ENCODE measurements at regions not wholly inside any gene's neighbourhood (a gene's known extent, or its start where the extent isn't known, plus 50 kb on each side); places are given as distances from the start of the nearest gene placed in this dataset.

DNA sequence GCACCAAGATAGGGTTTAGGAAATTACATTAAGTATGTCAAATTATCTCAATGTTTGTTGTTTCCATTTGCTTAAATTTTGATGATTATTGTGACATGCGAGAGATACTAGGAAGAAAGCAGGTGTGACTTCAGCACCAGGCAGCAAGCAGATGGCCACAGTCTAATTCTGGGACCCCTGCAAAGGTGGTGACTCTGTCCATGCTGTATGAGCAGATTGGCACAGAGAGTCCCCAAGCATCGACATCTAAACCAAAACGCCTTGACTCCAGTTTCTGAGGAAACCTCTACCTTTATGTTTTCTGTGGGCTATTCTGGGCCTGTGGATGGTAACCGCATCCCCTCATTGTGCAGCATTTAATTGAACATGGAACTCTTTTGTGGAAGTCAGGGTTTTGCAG, 670.1 kb upstream of the TMEM132C start:
- Mint-ChIP-seq H3K9me3 (ENCODE audit: low read depth, unreplicated experiment) (peaks cover 28% of the 10 kb centered on the region), H3K4me3 (ENCODE audit: low read depth, unreplicated experiment) (no peak overlapping the region), H3K27me3 (ENCODE audit: unreplicated experiment) (no peaks in the 10 kb centered on the region), H3K4me1 (ENCODE audit: low read depth, unreplicated experiment) (no peaks in the 10 kb centered on the region), H3K27ac (ENCODE audit: unreplicated experiment) (no peak overlapping the region), H3K36me3 (ENCODE audit: insufficient read depth, unreplicated experiment) (no peaks in the 10 kb centered on the region)
- TF ChIP-seq CTCF (IDR thresholded peaks at IDR 0.05; ENCODE audit: unreplicated experiment): no peak
- CTCF ChIA-PET: no interaction called here
- intact Hi-C loops (cut with micrococcal nuclease; ENCODE audit: unreplicated experiment): no loop called here
- BruUV-seq (replicated peaks): no TSS peak
- DNase-seq: no peak

DNA sequence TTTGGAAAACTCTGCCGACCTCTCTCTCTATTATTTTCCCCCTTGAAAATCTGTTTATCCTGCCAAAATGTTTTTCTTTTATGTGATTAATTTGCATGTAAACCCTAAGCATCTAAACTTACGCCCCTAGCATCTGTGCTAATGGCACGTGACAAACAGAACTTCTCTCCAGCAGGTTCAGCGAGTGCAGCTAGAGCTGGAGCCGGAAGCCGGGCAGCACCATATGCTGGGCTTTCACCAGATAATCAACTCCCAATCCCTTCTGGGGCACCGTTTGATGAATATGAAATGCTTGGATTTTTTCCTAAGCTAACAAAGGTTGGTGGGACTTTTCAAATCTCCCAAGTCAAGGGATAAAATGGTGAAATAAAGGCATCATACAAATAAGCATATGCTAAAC, 667.5 kb upstream of the TMEM132C start:
- H3K27ac Mint-ChIP-seq (ENCODE audit: unreplicated experiment): no peak overlapping the region
- no peak for DNase-seq
- H3K4me1 Mint-ChIP-seq (ENCODE audit: low read depth, unreplicated experiment): no peaks in the 10 kb centered on the region
- H3K4me3 Mint-ChIP-seq (ENCODE audit: low read depth, unreplicated experiment): no peak overlapping the region
- no TSS peak for BruUV-seq (replicated peaks)
- intact Hi-C loops (cut with micrococcal nuclease; ENCODE audit: unreplicated experiment): no loop called here
- H3K9me3 Mint-ChIP-seq (ENCODE audit: low read depth, unreplicated experiment): peaks cover 15% of the 10 kb centered on the region
- no peak for TF ChIP-seq CTCF (IDR thresholded peaks at IDR 0.05; ENCODE audit: unreplicated experiment)
- H3K27me3 Mint-ChIP-seq (ENCODE audit: unreplicated experiment): no peaks in the 10 kb centered on the region
- no peaks in the 10 kb centered on the region for H3K36me3 Mint-ChIP-seq (ENCODE audit: insufficient read depth, unreplicated experiment)
- CTCF ChIA-PET: no interaction called here

DNA sequence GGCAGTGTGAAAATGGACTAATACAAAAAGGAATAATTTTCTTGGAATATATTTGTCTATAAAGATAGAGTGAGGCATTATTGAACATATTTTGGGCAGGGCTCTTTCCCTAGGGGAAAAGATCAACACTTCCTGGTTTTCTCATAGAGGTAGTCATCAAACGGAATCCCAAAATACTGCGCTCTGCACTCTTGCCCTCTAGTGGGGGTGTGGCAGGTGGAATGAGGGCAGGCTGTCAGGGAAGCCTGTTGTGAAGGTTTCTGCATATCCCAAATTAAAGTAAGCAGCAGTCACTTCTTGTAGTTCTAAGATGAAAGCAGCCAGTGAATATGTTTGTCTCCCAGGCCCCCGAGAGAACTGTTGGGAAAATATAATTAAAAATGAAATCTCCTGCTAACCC, 666.8 kb upstream of the TMEM132C start:
- no peaks in the 10 kb centered on the region for H3K36me3 Mint-ChIP-seq (ENCODE audit: insufficient read depth, unreplicated experiment)
- intact Hi-C loops (cut with micrococcal nuclease; ENCODE audit: unreplicated experiment): no loop called here
- DNase-seq: no peak
- no peak for TF ChIP-seq CTCF (IDR thresholded peaks at IDR 0.05; ENCODE audit: unreplicated experiment)
- H3K27ac Mint-ChIP-seq (ENCODE audit: unreplicated experiment): no peak overlapping the region
- no TSS peak for BruUV-seq (replicated peaks)
- H3K4me3 Mint-ChIP-seq (ENCODE audit: low read depth, unreplicated experiment): no peak overlapping the region
- H3K4me1 Mint-ChIP-seq (ENCODE audit: low read depth, unreplicated experiment): no peaks in the 10 kb centered on the region
- H3K27me3 Mint-ChIP-seq (ENCODE audit: unreplicated experiment): no peaks in the 10 kb centered on the region
- CTCF ChIA-PET: no interaction called here
- H3K9me3 Mint-ChIP-seq (ENCODE audit: low read depth, unreplicated experiment): peaks cover 15% of the 10 kb centered on the region

DNA sequence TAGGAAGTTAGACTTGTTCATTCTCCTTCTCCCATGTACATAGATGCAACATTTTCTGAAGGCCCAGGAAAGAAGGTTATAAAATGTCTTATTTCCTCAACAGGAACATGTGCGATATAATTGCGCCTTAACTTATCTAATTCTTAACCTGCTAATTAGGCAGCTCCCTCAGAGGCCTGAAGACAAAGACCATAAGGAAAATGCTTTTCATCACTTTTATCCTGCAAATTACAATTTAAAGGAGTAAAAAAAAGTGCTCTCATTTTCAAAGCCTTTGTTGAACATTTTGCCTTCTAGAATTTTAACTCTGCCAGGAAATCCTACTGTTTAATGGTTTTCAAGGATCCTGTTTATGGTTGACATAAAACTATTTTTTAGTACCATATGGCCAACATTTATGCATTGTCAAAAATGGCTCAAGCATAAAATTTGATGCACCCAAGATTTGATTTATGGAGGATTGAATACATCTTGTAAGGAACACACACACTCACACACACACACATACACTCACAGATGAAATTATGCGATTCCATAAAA, 660.4 kb upstream of the TMEM132C start:
- Mint-ChIP-seq H3K27ac (ENCODE audit: unreplicated experiment) (no peak overlapping the region), H3K36me3 (ENCODE audit: insufficient read depth, unreplicated experiment) (no peaks in the 10 kb centered on the region), H3K9me3 (ENCODE audit: low read depth, unreplicated experiment) (peaks cover 20% of the 10 kb centered on the region), H3K4me3 (ENCODE audit: low read depth, unreplicated experiment) (no peak overlapping the region), H3K27me3 (ENCODE audit: unreplicated experiment) (no peaks in the 10 kb centered on the region), H3K4me1 (ENCODE audit: low read depth, unreplicated experiment) (no peaks in the 10 kb centered on the region)
- no peak for TF ChIP-seq CTCF (IDR thresholded peaks at IDR 0.05; ENCODE audit: unreplicated experiment)
- intact Hi-C loops (cut with micrococcal nuclease; ENCODE audit: unreplicated experiment): no loop called here
- DNase-seq: no peak
- CTCF ChIA-PET: no interaction called here
- no TSS peak for BruUV-seq (replicated peaks)
